Trophoblast cell (in vitro differentiated cells and primary cell): ENCODE measurements at regions not wholly inside any gene's neighbourhood (a gene's known extent, or its start where the extent isn't known, plus 50 kb on each side); places are given as distances from the start of the nearest gene placed in this dataset.

Source experiments
- DNase-seq, 2 donors: peaks; one replicate each; pipeline ENCODE4 v3.0.0-alpha.2; 2016
- H2AFZ ChIP-seq: 2 replicates; pipeline ENCODE4 v1.6.1; 2013; ENCODE audit warnings: low read length, moderate library complexity, mild to moderate bottlenecking; ENCODE audit not compliant: insufficient read depth, poor library complexity
- H2AK5ac ChIP-seq: 2 replicates; pipeline ENCODE4 v1.6.1; 2013; ENCODE audit warnings: mild to moderate bottlenecking, low read length
- H2BK120ac ChIP-seq: 2 replicates; pipeline ENCODE4 v1.6.1; 2013; ENCODE audit warnings: low read length, mild to moderate bottlenecking, moderate library complexity; ENCODE audit not compliant: insufficient read depth, poor library complexity
- H2BK12ac ChIP-seq: 2 replicates; pipeline ENCODE4 v1.6.1; 2013; ENCODE audit warnings: mild to moderate bottlenecking, low read length, moderate library complexity
- H2BK5ac ChIP-seq: 2 replicates; pipeline ENCODE4 v1.6.1; 2013; ENCODE audit warnings: low read length, low read depth, moderate library complexity, mild to moderate bottlenecking; ENCODE audit not compliant: poor library complexity
- H3K14ac ChIP-seq: 2 replicates; pipeline ENCODE4 v1.6.1; 2013; ENCODE audit warnings: mild to moderate bottlenecking, low read length
- H3K18ac ChIP-seq: 2 replicates; pipeline ENCODE4 v1.6.1; 2013; ENCODE audit warnings: mild to moderate bottlenecking, low read length
- H3K23ac ChIP-seq: 2 replicates; pipeline ENCODE4 v1.6.1; 2013; ENCODE audit warnings: low read length
- H3K27ac ChIP-seq: 2 replicates; pipeline ENCODE4 v1.5.1; 2013; ENCODE audit warnings: low read depth, mild to moderate bottlenecking, inconsistent platforms, low read length, moderate library complexity
- H3K27me3 ChIP-seq: 2 replicates; pipeline ENCODE4 v1.6.1; 2013; ENCODE audit warnings: inconsistent platforms, mild to moderate bottlenecking, low read length, moderate library complexity; ENCODE audit not compliant: insufficient read depth
- H3K36me3 ChIP-seq, 2 experiments: 1 replicate in 1 of 2; 2 replicates in 1 of 2; pipeline ENCODE4 v1.6.1; 2013; ENCODE audit warnings: low read length in 2 of 2, mild to moderate bottlenecking in 2 of 2, moderate library complexity in 1 of 2; ENCODE audit not compliant: insufficient read depth in 2 of 2, control insufficient read depth in 1 of 2
- H3K4ac ChIP-seq: 2 replicates; pipeline ENCODE4 v1.6.1; 2013; ENCODE audit warnings: low read depth, mild to moderate bottlenecking, low read length, moderate library complexity
- H3K4me1 ChIP-seq, 2 experiments: 1 replicate in 1 of 2; 2 replicates in 1 of 2; pipeline ENCODE4 v1.6.1; 2013; ENCODE audit warnings: low read length in 2 of 2, mild to moderate bottlenecking in 2 of 2, moderate library complexity in 1 of 2; ENCODE audit not compliant: insufficient read depth in 2 of 2, control insufficient read depth in 1 of 2
- H3K4me2 ChIP-seq: 2 replicates; pipeline ENCODE4 v1.6.1; 2013; ENCODE audit warnings: inconsistent platforms, mild to moderate bottlenecking, low read length, moderate library complexity
- H3K4me3 ChIP-seq: 2 replicates; pipeline ENCODE4 v1.5.1; 2013; ENCODE audit warnings: mild to moderate bottlenecking, low read depth, low read length, inconsistent platforms
- H3K79me1 ChIP-seq: one replicate; pipeline ENCODE4 v1.6.1; 2013; ENCODE audit warnings: low read length
- H3K79me2 ChIP-seq: 2 replicates; pipeline ENCODE4 v1.6.1; 2013; ENCODE audit warnings: low read length, mild to moderate bottlenecking; ENCODE audit not compliant: control insufficient read depth, insufficient read depth, poor library complexity
- H3K9ac ChIP-seq: 2 replicates; pipeline ENCODE4 v1.6.1; 2013; ENCODE audit warnings: mild to moderate bottlenecking, low read length
- H3K9me3 ChIP-seq: 2 replicates; pipeline ENCODE4 v1.6.1; 2013; ENCODE audit warnings: low read depth, mild to moderate bottlenecking, control low read depth, inconsistent platforms, low read length; ENCODE audit not compliant: insufficient read depth
- H4K12ac ChIP-seq: 2 replicates; pipeline ENCODE4 v1.6.1; 2013; ENCODE audit warnings: low read depth, mild to moderate bottlenecking, low read length, moderate library complexity
- H4K8ac ChIP-seq: 2 replicates; pipeline ENCODE4 v1.6.1; 2013; ENCODE audit warnings: low read depth, mild to moderate bottlenecking, low read length, moderate library complexity
- H4K91ac ChIP-seq: one replicate; pipeline ENCODE4 v1.6.1; 2013; ENCODE audit warnings: low read depth, mild to moderate bottlenecking, low read length, moderate library complexity
- WGBS: extraction: QIAGEN DNeasy Blood & Tissue Kit; methylation state at CpG from one replicate; pipeline ENCODE4 v1.1.7; 2013; ENCODE audit warnings: missing lambda C conversion rate; ENCODE audit not compliant: insufficient read length, insufficient coverage; ENCODE audit errors: extremely low coverage; 5-methylcytosine and 5-hydroxymethylcytosine counted together

GRCh38 chr2:145412155-145412554 is 892.2 kb upstream of the ZEB2 start:
- no peak overlapping the region for H3K4me2 ChIP-seq
- no peaks in the 10 kb centered on the region for H3K27me3 ChIP-seq
- H2BK120ac ChIP-seq: no peak overlapping the region
- H3K27ac ChIP-seq: no peak overlapping the region
- no peak overlapping the region for H3K4me3 ChIP-seq
- no peaks in the 10 kb centered on the region for H3K9me3 ChIP-seq
- no peak overlapping the region for H3K14ac ChIP-seq
- no peak overlapping the region for H4K91ac ChIP-seq
- H4K12ac ChIP-seq: no peak overlapping the region
- H3K4me1 ChIP-seq: no peaks in the 10 kb centered on the region
- no peaks in the 10 kb centered on the region for H3K79me1 ChIP-seq
- H2AFZ ChIP-seq: no peak overlapping the region
- H3K36me3 ChIP-seq: no peaks in the 10 kb centered on the region
- no peak overlapping the region for H2BK5ac ChIP-seq
- H4K8ac ChIP-seq: no peak overlapping the region
- H3K4ac ChIP-seq: no peak overlapping the region
- H3K18ac ChIP-seq: no peak overlapping the region
- DNase-seq: no peak
- no peak overlapping the region for H3K23ac ChIP-seq
- no peak overlapping the region for H3K9ac ChIP-seq
- H2BK12ac ChIP-seq: no peak overlapping the region
- H3K79me2 ChIP-seq: no peaks in the 10 kb centered on the region
- no CpG with 5 or more reads among the region's 4 CpGs for WGBS
- no peak overlapping the region for H2AK5ac ChIP-seq

- Histone ChIP-seq H3K79me1 (no peaks in the 10 kb centered on the region), H2BK120ac (no peak overlapping the region), H3K9ac (no peak overlapping the region), H3K27ac (no peak overlapping the region), H2BK5ac (no peak overlapping the region), H3K14ac (no peak overlapping the region), H2AK5ac (no peak overlapping the region), H3K36me3 (no peaks in the 10 kb centered on the region), H4K8ac (no peak overlapping the region), H2AFZ (no peak overlapping the region), H4K91ac (no peak overlapping the region), H3K9me3 (no peaks in the 10 kb centered on the region), H3K4me1 (no peaks in the 10 kb centered on the region), H2BK12ac (no peak overlapping the region), H3K23ac (no peak overlapping the region), H3K27me3 (no peaks in the 10 kb centered on the region), H4K12ac (no peak overlapping the region), H3K4ac (no peak overlapping the region), H3K4me3 (no peak overlapping the region), H3K18ac (no peak overlapping the region), H3K79me2 (no peaks in the 10 kb centered on the region), H3K4me2 (no peak overlapping the region)
- no peak for DNase-seq
- no CpG with 5 or more reads among the region's 4 CpGs for WGBS
Observed at GRCh38 chr2:145411493-145411892, 891.6 kb upstream of the ZEB2 start.

DNA sequence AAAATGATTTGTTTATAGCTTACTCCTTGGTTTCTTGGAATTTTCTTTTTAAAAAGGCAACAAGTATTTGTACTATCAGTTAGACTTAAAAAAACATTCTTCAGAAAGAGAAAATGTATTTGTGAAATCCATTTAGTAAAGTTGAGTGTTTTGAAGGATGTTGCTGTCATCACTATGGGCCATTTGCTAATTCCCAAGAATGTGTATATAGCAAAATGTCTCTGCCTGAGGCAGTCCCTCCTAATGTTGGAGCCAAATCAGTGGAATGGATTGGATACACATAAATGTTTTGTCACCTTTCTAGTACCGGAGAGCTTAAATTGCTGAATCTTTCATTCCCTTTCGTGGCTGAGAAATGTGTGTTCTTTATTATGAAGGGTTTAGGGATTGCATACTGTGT is 890.2 kb upstream of the ZEB2 start:
- Histone ChIP-seq H2AFZ (no peak overlapping the region), H4K12ac (no peak overlapping the region), H4K91ac (no peak overlapping the region), H2BK12ac (no peak overlapping the region), H3K18ac (no peak overlapping the region), H3K4me1 (no peaks in the 10 kb centered on the region), H2BK5ac (no peak overlapping the region), H2BK120ac (no peak overlapping the region), H3K4me3 (no peak overlapping the region), H3K9ac (no peak overlapping the region), H3K27me3 (no peaks in the 10 kb centered on the region), H3K79me2 (no peaks in the 10 kb centered on the region), H3K9me3 (no peaks in the 10 kb centered on the region), H3K36me3 (no peaks in the 10 kb centered on the region), H3K79me1 (no peaks in the 10 kb centered on the region), H4K8ac (no peak overlapping the region), H3K4me2 (no peak overlapping the region), H3K4ac (no peak overlapping the region), H3K23ac (no peak overlapping the region), H3K14ac (no peak overlapping the region), H2AK5ac (no peak overlapping the region), H3K27ac (no peak overlapping the region)
- peak in 1 of 2 donors; percentile 11 for DNase-seq
- WGBS: no CpG with 5 or more reads among the region's 2 CpGs

- H3K79me2 ChIP-seq: no peaks in the 10 kb centered on the region
- H4K8ac ChIP-seq: no peak overlapping the region
- H2BK12ac ChIP-seq: no peak overlapping the region
- H4K12ac ChIP-seq: no peak overlapping the region
- no peak overlapping the region for H3K9ac ChIP-seq
- no peaks in the 10 kb centered on the region for H3K27me3 ChIP-seq
- H3K27ac ChIP-seq: no peak overlapping the region
- H3K36me3 ChIP-seq: no peaks in the 10 kb centered on the region
- H2BK120ac ChIP-seq: no peak overlapping the region
- H3K79me1 ChIP-seq: no peaks in the 10 kb centered on the region
- no peak overlapping the region for H2BK5ac ChIP-seq
- DNase-seq: no peak
- H3K14ac ChIP-seq: no peak overlapping the region
- H4K91ac ChIP-seq: no peak overlapping the region
- no peak overlapping the region for H3K4me3 ChIP-seq
- no peaks in the 10 kb centered on the region for H3K9me3 ChIP-seq
- no peaks in the 10 kb centered on the region for H3K4me1 ChIP-seq
- H3K4me2 ChIP-seq: no peak overlapping the region
- H2AFZ ChIP-seq: no peak overlapping the region
- H3K18ac ChIP-seq: no peak overlapping the region
- H3K23ac ChIP-seq: no peak overlapping the region
- no peak overlapping the region for H3K4ac ChIP-seq
- no peak overlapping the region for H2AK5ac ChIP-seq
Observed at GRCh38 chr2:145408980-145409379, 889.1 kb upstream of the ZEB2 start.

GRCh38 chr2:145404690-145405089 is 884.8 kb upstream of the ZEB2 start:
- Histone ChIP-seq H2BK5ac (no peak overlapping the region), H3K36me3 (no peaks in the 10 kb centered on the region), H3K4me2 (no peak overlapping the region), H3K18ac (no peak overlapping the region), H3K79me1 (no peaks in the 10 kb centered on the region), H2AFZ (no peak overlapping the region), H4K12ac (no peak overlapping the region), H3K27me3 (no peaks in the 10 kb centered on the region), H3K4me3 (no peak overlapping the region), H3K79me2 (no peaks in the 10 kb centered on the region), H3K4ac (no peak overlapping the region), H2AK5ac (no peak overlapping the region), H2BK12ac (no peak overlapping the region), H3K23ac (no peak overlapping the region), H3K14ac (no peak overlapping the region), H2BK120ac (no peak overlapping the region), H4K91ac (no peak overlapping the region), H3K9ac (no peak overlapping the region), H4K8ac (no peak overlapping the region), H3K9me3 (no peaks in the 10 kb centered on the region), H3K27ac (no peak overlapping the region), H3K4me1 (no peaks in the 10 kb centered on the region)
- WGBS: no CpG with 5 or more reads among the region's 1 CpG
- no peak for DNase-seq
